HG03342 (cell line): ENCODE measurements at regions not wholly inside any gene's neighbourhood (a gene's known extent, or its start where the extent isn't known, plus 50 kb on each side); places are given as distances from the start of the nearest gene placed in this dataset.

Experiments
- ATAC-seq: cut with Tn5 transposase; IDR thresholded peaks from one replicate; pipeline ENCODE4 v1.9.1; 2021; ENCODE audit warnings: mild to moderate bottlenecking, moderate library complexity; ENCODE audit not compliant: unreplicated experiment

GRCh38 chr2:212945526-212945925 is 205.9 kb downstream of the IKZF2 start:
- no peak for ATAC-seq

DNA sequence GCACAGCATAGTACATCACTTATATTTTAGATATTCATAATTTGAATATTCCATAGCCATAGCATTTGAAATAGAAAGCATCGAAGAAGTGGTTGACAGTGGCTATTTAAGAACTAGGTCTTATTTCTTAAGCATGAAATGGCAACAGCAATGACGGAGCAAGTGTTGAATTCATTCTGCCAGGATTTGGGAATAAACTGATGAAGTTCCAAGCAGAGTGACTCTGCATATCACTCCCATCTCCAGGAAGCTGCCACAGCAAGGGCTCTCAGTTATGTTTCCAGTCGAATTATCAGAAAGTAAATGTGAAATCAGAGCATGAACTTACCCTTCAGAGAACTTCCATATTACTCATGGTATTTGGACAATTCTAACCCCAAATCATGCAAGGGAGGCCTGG is 208.1 kb downstream of the IKZF2 start:
- ATAC-seq = no peak

GRCh38 chr2:212941361-212941760 is 210.1 kb downstream of the IKZF2 start:
- no peak for ATAC-seq

- ATAC-seq = no peak
These were observed 210.6 kb downstream of the IKZF2 start for GRCh38 chr2:212940816-212941215.

- ATAC-seq = no peak
These were observed 211.5 kb downstream of the IKZF2 start for GRCh38 chr2:212939777-212940531.

DNA sequence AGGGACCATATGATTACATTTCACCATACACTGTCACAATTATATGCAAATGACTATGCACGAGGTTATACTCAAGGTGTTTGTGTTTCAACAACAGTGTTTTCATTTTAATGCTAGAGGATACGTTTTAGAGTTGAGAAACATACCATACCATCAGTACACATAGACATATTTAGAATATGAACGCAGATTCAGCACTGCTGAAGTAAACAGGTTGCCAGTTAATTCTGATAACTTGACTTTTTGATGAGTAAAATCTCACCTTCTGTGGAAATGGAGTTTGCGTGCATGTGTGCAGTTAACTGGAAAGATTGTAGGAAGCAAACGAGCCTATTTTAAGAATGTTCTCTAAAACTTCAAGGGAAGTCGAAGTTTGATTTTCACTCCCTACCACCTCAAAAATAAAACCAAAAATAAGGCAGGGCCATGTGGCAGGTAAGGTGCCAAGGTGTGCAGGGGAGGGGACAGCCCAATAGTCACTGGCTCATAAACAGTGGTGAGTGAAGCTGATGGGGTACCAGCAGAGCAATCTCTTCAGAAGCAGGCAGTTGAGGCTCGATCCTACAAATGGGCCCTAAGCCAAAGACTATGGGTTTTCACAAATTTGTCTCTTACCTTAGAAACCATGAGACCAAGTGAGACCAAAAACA is 213.1 kb downstream of the IKZF2 start:
- ATAC-seq = no peak

- ATAC-seq = no peak
These were observed 214.8 kb downstream of the IKZF2 start for GRCh38 chr2:212936572-212936971.

DNA sequence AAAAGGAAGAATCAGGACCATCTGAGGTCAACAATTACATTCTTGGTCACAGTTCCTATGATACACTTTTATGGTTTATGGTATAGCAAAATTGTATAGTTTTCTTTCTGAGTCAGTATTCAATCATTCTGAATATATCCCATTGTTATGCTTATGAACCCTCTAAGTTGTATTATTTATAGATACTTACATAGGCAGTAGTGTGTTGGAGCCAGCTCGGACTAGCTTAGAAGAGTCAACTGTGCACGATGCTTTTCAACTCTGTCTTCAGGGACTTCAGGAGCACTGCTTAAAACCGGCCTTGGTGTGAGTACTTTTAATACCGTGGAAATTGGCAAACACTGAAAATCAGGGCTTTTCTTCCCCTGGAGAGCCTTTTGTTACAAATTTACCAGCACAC is 215.7 kb downstream of the IKZF2 start:
- ATAC-seq = no peak

DNA sequence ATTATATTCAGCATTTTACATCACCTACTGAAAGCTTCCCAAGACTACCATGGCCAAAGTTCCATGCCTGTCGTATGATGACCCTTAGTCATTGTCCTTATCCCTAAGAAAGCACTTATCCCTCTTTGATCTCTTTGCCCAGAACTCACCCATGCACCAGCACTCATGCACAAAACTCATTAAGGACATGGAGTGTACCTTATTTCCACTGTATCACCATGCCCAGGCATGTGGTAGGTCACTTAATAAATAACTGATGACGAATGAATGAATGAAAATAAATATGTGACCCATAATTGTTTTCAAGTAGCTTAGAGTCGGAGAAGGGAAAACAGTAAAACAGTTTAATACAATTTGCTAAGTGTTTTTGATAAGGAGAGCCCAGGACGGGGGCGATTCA is 220.1 kb downstream of the IKZF2 start:
- ATAC-seq = no peak

DNA sequence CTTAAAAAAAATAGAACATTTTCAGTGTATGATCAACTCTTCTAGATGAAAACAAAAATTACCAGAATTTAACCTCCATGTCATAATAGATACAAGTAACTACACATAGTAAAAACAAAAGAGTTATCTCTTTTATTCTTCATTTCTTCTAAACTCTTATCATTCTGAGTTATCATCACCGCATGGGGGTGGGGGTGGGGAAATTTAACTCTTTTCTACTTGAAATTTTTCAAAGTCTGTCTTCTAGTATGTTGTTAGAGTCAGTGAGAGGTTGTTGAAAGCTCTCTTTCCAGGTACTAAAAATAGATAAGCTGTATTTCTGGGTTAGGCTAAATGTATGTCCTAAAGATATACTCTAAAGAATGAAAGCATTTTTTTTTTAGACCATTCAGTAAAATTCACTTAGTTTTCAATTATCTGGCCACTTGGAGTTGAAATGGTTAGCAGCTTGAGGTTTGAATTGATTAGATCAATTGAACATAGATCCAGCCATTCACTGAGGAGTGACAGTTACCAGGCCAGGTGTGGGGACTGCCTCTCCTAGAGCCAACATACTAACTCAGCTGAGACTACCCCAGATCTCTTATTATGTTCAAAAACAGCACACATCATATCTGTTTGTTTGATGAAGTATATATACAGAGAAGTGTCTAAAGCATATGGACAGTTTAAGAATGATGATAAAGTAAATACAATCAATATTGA is 220.7 kb downstream of the IKZF2 start:
- no peak for ATAC-seq

DNA sequence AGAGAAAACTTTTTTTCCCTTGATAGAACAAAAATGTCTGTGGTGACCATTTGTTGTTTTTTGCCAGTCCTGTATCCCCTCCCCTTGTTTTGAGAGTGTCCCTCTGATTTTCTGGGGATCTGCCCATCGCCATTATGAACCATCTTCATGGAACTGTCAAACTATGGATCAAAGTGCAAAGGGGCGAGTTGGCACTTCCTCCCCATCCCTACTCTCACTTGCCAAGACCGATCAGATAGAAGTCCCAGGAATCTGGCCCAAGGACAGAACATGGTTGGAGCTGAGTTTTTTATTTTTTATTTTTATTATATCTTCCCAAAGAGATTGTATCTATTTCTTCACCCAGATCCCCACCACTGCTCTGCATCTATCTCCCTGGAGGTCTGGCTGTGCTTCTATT is 221.4 kb downstream of the IKZF2 start:
- no peak for ATAC-seq

GRCh38 chr2:212929116-212929515 is 222.3 kb downstream of the IKZF2 start:
- no peak for ATAC-seq

DNA sequence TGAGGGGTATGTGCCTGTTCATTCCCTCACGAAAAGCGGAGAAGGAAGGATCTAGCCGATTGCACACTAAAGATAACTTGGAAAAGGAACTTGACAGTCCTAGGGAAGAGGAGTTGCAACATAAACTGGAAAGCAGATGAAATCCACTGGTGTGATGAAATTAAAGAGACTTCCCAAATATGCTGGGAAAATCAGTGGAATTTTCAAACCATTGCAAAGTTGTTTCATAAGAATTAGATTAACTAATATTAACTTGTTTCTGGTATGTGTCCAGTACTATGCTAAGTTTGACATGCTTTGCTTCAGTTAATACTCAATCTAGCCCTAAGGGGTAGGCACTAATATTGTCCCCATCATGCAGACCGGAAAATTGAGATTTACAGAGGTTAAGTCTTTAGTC is 222.7 kb downstream of the IKZF2 start:
- ATAC-seq = no peak

GRCh38 chr2:212926940-212927339 is 224.5 kb downstream of the IKZF2 start:
- no peak for ATAC-seq

- ATAC-seq = no peak
These were observed 228.0 kb downstream of the IKZF2 start for GRCh38 chr2:212923393-212923792.

GRCh38 chr2:212922701-212923100 is 228.7 kb downstream of the IKZF2 start:
- no peak for ATAC-seq

DNA sequence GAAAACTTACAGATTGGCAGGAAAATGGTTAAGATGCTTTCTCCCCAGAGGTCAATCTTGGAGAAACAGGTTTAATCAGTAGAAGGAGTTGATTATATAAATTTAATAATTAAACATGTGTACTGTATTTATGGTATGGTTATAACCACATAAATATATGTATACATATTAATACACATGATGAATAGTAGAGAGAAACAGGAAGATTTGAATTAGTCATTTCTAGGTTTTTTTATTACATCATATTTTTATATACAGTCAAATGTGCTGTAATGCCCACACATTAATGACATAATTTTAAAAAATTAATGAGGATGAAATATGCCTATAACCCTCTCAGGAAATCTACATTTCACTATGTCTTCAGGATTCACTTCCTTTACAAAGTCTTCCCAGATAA is 229.7 kb downstream of the IKZF2 start:
- ATAC-seq = no peak

- ATAC-seq = no peak
These were observed 230.4 kb downstream of the IKZF2 start for GRCh38 chr2:212921061-212921460.

- ATAC-seq = no peak
These were observed 232.2 kb downstream of the IKZF2 start for GRCh38 chr2:212919238-212919637.

GRCh38 chr2:212918336-212918735 is 233.1 kb downstream of the IKZF2 start:
- no peak for ATAC-seq

GRCh38 chr2:212915121-212915782 is 236.2 kb downstream of the IKZF2 start:
- peak; percentile 69 for ATAC-seq

DNA sequence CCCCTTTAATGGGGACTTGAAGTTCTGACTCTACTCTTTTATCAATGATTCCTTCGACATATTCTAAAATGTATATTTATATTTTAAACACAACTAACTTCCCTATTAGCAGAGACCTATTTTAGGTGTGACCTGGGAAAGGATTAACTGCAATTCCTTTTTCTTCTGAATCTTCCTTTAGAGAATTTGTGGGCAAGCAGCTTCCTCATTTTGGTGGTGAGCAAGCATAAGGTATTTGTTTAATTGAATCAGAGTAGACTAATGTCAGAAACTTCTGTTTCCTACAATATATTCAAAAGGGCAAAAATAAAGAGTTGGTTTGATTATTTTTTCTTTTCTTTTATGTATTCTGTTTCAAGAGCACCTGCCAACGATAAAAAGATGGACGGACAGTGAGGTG is 237.0 kb downstream of the IKZF2 start:
- ATAC-seq = peak; percentile 30
